Kidney (tissue), 13 donors: ENCODE measurements at regions not wholly inside any gene's neighbourhood (a gene's known extent, or its start where the extent isn't known, plus 50 kb on each side); places are given as distances from the start of the nearest gene placed in this dataset.

ENCODE experiments used
- DNase-seq, 5 donors: peaks; one replicate each; pipeline ENCODE4 v3.0.0-alpha.2; 2013 to 2020
- FAIRE-seq: peaks from 2 replicates; lab custom pipeline; 2012; peaks lifted over from hg19 to GRCh38; lab: Jason Lieb, UNC
- H3K27ac ChIP-seq, 2 donors: one replicate each; pipeline ENCODE4 v1.7.0; 2013; ENCODE audit warnings: low read depth in 2 of 2, low read length in 2 of 2, inconsistent platforms in 1 of 2
- H3K27me3 ChIP-seq: one replicate; pipeline ENCODE4 v1.7.1; 2013; ENCODE audit warnings: low read length, inconsistent platforms; ENCODE audit not compliant: control insufficient read depth, insufficient read depth
- H3K36me3 ChIP-seq, 3 donors: one replicate each; pipeline versions ENCODE4 v1.7.0 to v1.7.1; 2013; ENCODE audit warnings: low read length in 3 of 3, control low read depth in 1 of 3, inconsistent platforms in 1 of 3; ENCODE audit not compliant: insufficient read depth in 3 of 3, control insufficient read depth in 2 of 3
- H3K4me1 ChIP-seq, 3 donors: one replicate each; pipeline versions ENCODE4 v1.7.0 to v1.7.1; 2013; ENCODE audit warnings: low read length in 3 of 3, inconsistent platforms in 1 of 3, low read depth in 1 of 3; ENCODE audit not compliant: control insufficient read depth in 2 of 3, insufficient read depth in 2 of 3
- H3K4me3 ChIP-seq, 3 donors: one replicate each; pipeline versions ENCODE4 v1.7.0 to v1.8.1; 2013; ENCODE audit warnings: low read length in 3 of 3, control low read depth in 1 of 3, inconsistent platforms in 1 of 3
- H3K9ac ChIP-seq, 3 donors: one replicate each; pipeline versions ENCODE4 v1.7.0 to v1.7.1; 2013; ENCODE audit warnings: low read length in 3 of 3, control low read depth in 1 of 3, inconsistent platforms in 1 of 3
- H3K9me3 ChIP-seq, 3 donors: one replicate each; pipeline versions ENCODE4 v1.7.0 to v1.7.1; 2013; ENCODE audit warnings: low read length in 3 of 3, control low read depth in 1 of 3, inconsistent platforms in 1 of 3; ENCODE audit not compliant: control insufficient read depth in 2 of 3, insufficient read depth in 1 of 3
- intact Hi-C: fragments of 100-400 bp; cut with DNase I; formaldehyde crosslinking; loops from one replicate; pipeline ENCODE4 v1.11.1; 2022
- TF ChIP-seq, protein P1 (sequence below): IDR thresholded peaks from 3 replicates; pipeline ENCODE4 v1.5.1; 2012; ENCODE audit warnings: mild to moderate bottlenecking, moderate library complexity, borderline replicate concordance; ENCODE audit not compliant: insufficient read depth; ENCODE audit errors: extremely low read depth
- donor health status: control.
- donor health status: control.
- donor health status: control.
- donor health status: control.
- donor health status: control.
- donor health status: DM: yes; HTN: yes; CAD: no.
- donor health status: Normal renal cell carcinoma (clear cell type).

DNA sequence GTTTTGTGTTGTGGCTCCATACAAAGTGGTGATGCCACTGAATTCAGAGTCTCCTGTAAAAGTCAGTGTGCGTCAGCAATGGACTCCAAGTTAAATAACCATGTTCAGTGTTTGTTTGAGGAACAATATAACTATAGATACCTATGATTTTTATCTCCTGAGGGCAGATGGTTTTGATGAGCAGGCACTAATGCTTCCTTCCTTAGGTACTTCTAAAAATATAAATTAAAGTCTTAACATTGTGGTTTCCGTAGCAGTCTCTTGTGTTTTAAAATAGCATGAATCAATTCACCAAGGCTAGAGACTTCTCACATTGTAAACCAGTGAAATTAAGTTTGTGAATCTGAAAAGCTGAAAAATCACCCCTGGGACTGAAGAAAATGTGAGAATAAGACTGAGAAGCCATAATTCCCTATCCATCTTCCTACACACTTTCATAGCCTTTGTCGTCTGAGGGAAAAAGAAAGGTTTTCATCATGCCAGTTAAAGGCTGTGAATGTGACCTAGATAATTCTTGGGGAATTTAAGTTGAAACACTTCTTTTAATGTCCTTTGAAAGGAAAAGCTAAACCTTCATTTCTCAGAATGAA lies 1502.9 kb downstream of the CDH11 start:
- TF ChIP-seq, protein P1, sequence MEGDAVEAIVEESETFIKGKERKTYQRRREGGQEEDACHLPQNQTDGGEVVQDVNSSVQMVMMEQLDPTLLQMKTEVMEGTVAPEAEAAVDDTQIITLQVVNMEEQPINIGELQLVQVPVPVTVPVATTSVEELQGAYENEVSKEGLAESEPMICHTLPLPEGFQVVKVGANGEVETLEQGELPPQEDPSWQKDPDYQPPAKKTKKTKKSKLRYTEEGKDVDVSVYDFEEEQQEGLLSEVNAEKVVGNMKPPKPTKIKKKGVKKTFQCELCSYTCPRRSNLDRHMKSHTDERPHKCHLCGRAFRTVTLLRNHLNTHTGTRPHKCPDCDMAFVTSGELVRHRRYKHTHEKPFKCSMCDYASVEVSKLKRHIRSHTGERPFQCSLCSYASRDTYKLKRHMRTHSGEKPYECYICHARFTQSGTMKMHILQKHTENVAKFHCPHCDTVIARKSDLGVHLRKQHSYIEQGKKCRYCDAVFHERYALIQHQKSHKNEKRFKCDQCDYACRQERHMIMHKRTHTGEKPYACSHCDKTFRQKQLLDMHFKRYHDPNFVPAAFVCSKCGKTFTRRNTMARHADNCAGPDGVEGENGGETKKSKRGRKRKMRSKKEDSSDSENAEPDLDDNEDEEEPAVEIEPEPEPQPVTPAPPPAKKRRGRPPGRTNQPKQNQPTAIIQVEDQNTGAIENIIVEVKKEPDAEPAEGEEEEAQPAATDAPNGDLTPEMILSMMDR: no peak
- Histone ChIP-seq H3K4me1 (no peaks in the 10 kb centered on the region), H3K4me3 (no peak overlapping the region), H3K9me3 (no peaks in the 10 kb centered on the region), H3K9ac (no peak overlapping the region), H3K27me3 (no peaks in the 10 kb centered on the region), H3K27ac (no peak overlapping the region), H3K36me3 (no peaks in the 10 kb centered on the region)
- DNase-seq (no peak), FAIRE-seq (no peak)
- intact Hi-C loops: no loop called here

GRCh38 chr16:63617990-63618763 lies 1503.7 kb downstream of the CDH11 start:
- Histone ChIP-seq H3K4me1 (no peaks in the 10 kb centered on the region), H3K9me3 (no peaks in the 10 kb centered on the region), H3K4me3 (peak overlapping the region; percentile 21 to 67 (median 66)), H3K27ac (peak overlapping the region; percentile 74 to 86), H3K27me3 (no peaks in the 10 kb centered on the region), H3K36me3 (no peaks in the 10 kb centered on the region), H3K9ac (peak overlapping the region in 2 of 3 donors; percentile 20 to 59)
- FAIRE-seq: no peak
- peak in 2 of 5 donors; percentile 22 to 44 for DNase-seq
- TF ChIP-seq, protein P1: no peak
- intact Hi-C loops: no loop called here

DNA sequence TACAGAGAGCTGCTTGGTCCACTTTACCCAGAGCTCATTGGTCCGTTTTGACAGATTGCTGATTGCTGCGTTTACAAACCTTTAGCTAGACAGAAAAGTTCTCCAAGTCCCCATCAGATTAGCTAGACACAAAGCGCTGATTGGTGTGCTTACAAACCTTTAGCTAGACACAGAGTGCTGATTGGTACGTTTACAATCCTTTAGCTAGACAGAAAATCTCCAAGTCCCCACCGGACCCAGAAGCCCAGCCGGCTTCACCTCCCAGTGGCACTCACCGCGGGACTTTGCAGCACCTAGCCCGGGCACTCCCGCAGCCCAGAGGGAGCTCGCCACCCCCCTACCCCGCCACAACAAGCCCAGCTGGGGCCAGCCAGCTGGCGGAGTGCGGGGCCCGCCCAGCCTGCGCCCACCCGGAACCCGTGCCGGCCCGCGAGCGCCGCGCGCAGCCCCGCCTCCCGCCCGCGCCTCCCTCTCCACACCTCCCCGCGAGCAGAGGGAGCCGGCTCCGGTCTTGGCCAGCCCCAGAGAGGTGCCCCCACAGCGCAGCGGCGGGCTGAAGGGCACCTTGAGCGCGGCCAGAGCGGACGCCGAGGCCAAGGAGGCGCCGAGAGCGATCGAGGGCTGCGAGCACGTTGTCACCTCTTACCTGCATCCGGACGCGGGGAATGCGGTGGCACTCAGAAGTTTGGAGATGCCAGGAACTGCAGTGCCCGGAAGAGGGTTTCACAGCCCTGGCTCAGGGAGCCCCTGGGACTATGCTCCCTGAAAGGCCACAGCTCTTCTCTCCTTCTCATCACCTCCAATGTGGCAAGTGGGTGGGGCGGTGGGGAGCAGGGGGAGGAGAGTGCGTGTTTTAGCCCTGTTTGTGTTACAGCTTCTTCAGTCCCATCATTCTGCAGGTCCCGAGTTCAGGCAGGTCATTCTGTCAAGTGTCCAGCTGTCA lies 1504.5 kb downstream of the CDH11 start:
- H3K36me3 ChIP-seq: no peaks in the 10 kb centered on the region
- intact Hi-C loops: no loop called here
- H3K27ac ChIP-seq: peak overlapping the region; percentile 74 to 86
- H3K4me1 ChIP-seq: no peaks in the 10 kb centered on the region
- FAIRE-seq: no peak
- TF ChIP-seq, protein P1: no peak
- peak overlapping the region; percentile 20 to 81 (median 59) for H3K9ac ChIP-seq
- peak overlapping the region; percentile 33 to 67 (median 66) for H3K4me3 ChIP-seq
- no peaks in the 10 kb centered on the region for H3K9me3 ChIP-seq
- DNase-seq: peak; percentile 35 to 72 (median 47)
- H3K27me3 ChIP-seq: no peaks in the 10 kb centered on the region
